ENCODE measurements at regions not wholly inside any gene's neighbourhood (a gene's known extent, or its start where the extent isn't known, plus 50 kb on each side); places are given as distances from the start of the nearest gene placed in this dataset.

DNA sequence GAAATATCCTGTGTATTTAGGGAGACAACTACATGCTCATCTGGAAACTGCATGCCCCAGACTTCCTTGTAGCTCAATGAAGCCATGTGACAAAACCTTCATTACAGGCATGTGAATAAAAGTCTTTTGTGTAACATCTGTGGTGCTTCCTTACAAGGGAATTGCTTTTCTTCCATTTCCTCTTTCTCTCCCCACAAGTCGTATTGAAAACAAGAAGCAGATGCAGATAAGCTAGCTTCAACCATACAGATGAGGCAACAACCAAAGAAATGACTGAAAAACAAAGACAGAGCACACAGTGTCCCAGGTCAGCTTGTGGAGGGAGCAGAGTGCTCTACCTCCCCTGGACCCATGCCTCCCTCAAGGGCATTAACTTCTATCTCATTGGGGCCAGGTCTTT, 115.8 kb upstream of the INPP4B start:
- no peak overlapping the region for H4K8ac ChIP-seq (replicated peaks; ENCODE audit: insufficient read length, low read depth, low read length)
- H3K4me1 ChIP-seq (ENCODE audit: insufficient read depth, low read length), result no peaks in the 10 kb centered on the region
- H4K20me1 ChIP-seq (ENCODE audit: control insufficient read depth, insufficient read depth, insufficient read length), result no peaks in the 10 kb centered on the region
- no peak overlapping the region for H3K23ac ChIP-seq (ENCODE audit: insufficient read length, low read depth, low read length)
- no peak overlapping the region for H2AK5ac ChIP-seq (ENCODE audit: insufficient read length, low read length)
- Mint-ChIP-seq H3K27ac (peak overlapping the region in 1 of 3 experiments; percentile 44; a peak in 1 of 7 replicates), H3K4me3 (no peak overlapping the region), H3K9me3 (peaks cover 8% of the 10 kb centered on the region in 2 experiments), H3K36me3 (ENCODE audit: insufficient read depth in 1 of 3, low read depth in 3 of 3) (peaks cover 5 to 6% (median 5%) of the 10 kb centered on the region in 3 experiments; a peak in 6 of 7 replicates), H3K4me1 (peaks cover 6 to 7% of the 10 kb centered on the region in 2 experiments; a peak in 1 of 4 replicates), H3K27me3 (ENCODE audit: low read depth) (no peaks in the 10 kb centered on the region)
- H3K9ac ChIP-seq (ENCODE audit: extremely low read depth, insufficient read length, low read length), result no peak overlapping the region
- H3K27ac ChIP-seq (ENCODE audit: insufficient read length, low read depth, low read length), result no peak overlapping the region
- H2AFZ ChIP-seq (ENCODE audit: low read length), result no peak overlapping the region
- no peak overlapping the region for H3K56ac ChIP-seq (ENCODE audit: insufficient read length, low read depth, low read length)
- H3K79me1 ChIP-seq (ENCODE audit: insufficient read depth, low read depth, low read length, poor library complexity, severe bottlenecking), result no peaks in the 10 kb centered on the region
- no peak overlapping the region for H3K14ac ChIP-seq (ENCODE audit: insufficient read depth, low read length)
- H3K4ac ChIP-seq (ENCODE audit: low read depth, low read length), result no peak overlapping the region
- H3K9me3 ChIP-seq (ENCODE audit: control insufficient read depth, low read depth, low read length), result no peaks in the 10 kb centered on the region
- no peaks in the 10 kb centered on the region for H3K79me2 ChIP-seq (ENCODE audit: insufficient read depth, low read length)
- TF ChIP-seq, protein P1, sequence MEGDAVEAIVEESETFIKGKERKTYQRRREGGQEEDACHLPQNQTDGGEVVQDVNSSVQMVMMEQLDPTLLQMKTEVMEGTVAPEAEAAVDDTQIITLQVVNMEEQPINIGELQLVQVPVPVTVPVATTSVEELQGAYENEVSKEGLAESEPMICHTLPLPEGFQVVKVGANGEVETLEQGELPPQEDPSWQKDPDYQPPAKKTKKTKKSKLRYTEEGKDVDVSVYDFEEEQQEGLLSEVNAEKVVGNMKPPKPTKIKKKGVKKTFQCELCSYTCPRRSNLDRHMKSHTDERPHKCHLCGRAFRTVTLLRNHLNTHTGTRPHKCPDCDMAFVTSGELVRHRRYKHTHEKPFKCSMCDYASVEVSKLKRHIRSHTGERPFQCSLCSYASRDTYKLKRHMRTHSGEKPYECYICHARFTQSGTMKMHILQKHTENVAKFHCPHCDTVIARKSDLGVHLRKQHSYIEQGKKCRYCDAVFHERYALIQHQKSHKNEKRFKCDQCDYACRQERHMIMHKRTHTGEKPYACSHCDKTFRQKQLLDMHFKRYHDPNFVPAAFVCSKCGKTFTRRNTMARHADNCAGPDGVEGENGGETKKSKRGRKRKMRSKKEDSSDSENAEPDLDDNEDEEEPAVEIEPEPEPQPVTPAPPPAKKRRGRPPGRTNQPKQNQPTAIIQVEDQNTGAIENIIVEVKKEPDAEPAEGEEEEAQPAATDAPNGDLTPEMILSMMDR (conservative IDR thresholded peaks at IDR 0.05), result no peak
- H4K91ac ChIP-seq (ENCODE audit: insufficient read length, low read depth, low read length), result no peak overlapping the region
- H3K4me2 ChIP-seq (ENCODE audit: insufficient read depth, insufficient read length, low read length), result no peak overlapping the region
- no peak overlapping the region for H2BK20ac ChIP-seq (ENCODE audit: low read depth, low read length, poor library complexity, severe bottlenecking)
- no peaks in the 10 kb centered on the region for H3K23me2 ChIP-seq (ENCODE audit: insufficient read length, low read depth, low read length, poor library complexity, severe bottlenecking)
- H3K27me3 ChIP-seq (ENCODE audit: insufficient read depth, low read length), result no peaks in the 10 kb centered on the region
- H3T11ph ChIP-seq (ENCODE audit: low read length), result no peak overlapping the region
- H2BK12ac ChIP-seq (ENCODE audit: insufficient read length, low read depth, low read length), result no peak overlapping the region
- no peak overlapping the region for H2BK5ac ChIP-seq (ENCODE audit: insufficient read length, low read length)
- DNase-seq, result no peak
- no peak overlapping the region for H2BK120ac ChIP-seq (ENCODE audit: low read depth, low read length, poor library complexity, severe bottlenecking)
- H2BK15ac ChIP-seq (ENCODE audit: low read depth, low read length), result no peak overlapping the region
- no peak overlapping the region for H4K5ac ChIP-seq (ENCODE audit: insufficient read length, low read depth, low read length)
- no CpG with 5 or more reads among the region's 1 CpG for WGBS (ENCODE audit: extremely low coverage, insufficient read length, low lambda C conversion rate)
- no peak overlapping the region for H3K18ac ChIP-seq (ENCODE audit: insufficient read length, low read depth, low read length)

Measured in H9 (cell line).